MV-4-11 (cell line): ENCODE measurements at regions not wholly inside any gene's neighbourhood (a gene's known extent, or its start where the extent isn't known, plus 50 kb on each side); places are given as distances from the start of the nearest gene placed in this dataset.

Experiments
- DNase-seq: peaks from one replicate; lab custom pipeline; 2025; lab: John Stamatoyannopoulos, UW

- DNase-seq = no peak
Measured at GRCh38 chr2:204328373-204328772, 216.9 kb upstream of the PARD3B start.

- DNase-seq = no peak
Measured at GRCh38 chr2:204329016-204329415, 216.3 kb upstream of the PARD3B start.

DNA sequence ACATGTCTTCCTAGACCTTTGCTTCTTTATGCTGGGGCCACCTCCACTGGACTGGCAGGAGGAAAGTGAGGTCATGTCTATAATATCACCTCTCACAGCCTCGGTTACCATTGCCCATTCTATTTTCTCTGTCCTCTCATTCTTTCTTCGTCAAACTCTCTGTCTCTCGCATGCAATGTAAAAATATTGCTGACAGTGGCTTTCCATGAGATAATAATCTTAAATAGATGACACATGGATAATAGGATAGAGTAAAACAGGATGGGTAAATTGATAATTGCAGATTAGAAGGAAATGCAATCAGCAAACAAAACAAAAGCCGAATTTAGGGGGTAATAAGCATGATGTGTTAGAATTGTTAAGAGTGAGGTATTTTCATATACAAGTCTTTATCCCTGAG is 215.7 kb upstream of the PARD3B start:
- no peak for DNase-seq

DNA sequence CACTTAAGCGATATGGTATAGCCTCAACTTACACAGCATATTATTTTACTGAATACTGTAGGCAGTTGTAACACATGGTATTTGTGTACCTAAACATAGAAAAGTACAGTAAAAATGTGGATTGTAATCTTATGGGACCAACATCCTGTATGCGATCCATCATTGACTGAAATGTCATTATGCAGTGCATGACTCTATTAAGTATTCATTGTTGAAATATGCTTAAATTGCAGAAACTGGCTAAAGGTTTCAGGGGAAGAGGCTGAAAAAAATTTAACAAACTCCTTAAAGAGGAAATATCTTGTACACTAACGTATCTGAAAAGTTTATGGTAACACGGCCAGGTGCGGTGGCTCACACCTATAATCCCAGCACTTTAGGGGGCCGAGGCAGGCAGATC is 214.1 kb upstream of the PARD3B start:
- no peak for DNase-seq

DNA sequence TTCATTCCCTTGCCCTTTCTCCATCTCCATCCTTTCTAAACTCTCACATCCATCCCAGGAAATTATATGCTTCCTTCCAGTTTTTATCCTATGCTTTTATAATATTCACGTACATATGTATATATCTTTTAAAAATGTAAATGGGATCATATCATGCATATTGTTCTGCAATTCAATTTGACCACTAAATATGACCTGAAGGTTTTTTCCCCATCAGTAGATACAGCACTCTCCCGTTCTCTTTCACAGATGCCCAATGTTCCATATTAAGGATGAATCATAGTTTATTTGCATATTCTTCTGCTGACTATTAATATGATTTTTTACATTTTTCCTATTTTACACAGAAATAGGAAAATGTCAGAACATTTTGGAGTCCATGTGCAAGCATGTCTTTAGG is 213.3 kb upstream of the PARD3B start:
- no peak for DNase-seq

- DNase-seq = no peak
Measured at GRCh38 chr2:204332706-204333105, 212.6 kb upstream of the PARD3B start.

DNA sequence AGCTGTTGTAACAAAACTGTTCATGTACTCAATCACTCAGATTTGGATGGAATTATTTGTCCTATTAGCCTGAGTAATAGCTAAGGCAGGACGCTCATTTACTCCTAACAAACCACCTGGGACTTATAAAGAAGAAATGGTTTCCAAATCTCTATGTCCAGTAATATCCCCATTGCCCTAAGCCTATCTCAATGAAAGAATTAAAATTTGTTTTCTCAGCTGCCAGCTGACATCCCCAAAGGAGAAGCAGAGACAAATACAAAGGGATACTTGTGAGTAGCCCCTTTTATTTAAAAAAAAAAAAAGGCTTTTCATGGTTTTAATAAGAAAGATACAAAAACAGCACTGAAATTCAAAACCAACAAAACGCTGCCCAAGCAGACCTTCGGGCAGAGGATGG is 211.4 kb upstream of the PARD3B start:
- no peak for DNase-seq

DNA sequence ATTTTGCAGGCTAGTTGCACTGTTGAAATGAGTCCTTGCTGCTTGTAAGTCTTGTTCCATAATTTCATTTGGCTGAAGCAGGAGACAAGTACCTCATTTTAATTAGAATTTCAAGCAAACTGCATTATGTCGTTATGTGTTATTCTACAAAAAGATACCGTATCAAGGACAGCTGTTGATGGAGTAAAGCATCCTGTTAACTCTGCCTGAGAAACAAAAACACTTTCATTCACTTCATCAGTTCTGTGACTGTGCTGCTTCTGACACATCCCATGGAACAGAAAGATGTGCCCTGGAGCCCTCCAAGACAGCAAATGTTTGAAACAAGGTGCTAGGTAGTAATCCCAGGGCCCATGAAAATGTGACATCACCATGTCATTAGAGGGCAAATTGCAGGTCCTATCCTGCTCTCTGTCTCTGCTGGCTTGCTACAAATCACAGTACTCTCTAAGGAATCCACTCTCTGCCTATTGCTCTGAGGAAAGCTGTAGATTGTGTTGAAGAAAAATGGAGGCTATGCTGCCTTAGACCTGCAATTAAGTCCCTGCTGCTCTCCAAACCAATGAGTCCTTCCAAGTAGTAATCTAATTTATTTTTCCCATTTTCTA is 209.7 kb upstream of the PARD3B start:
- DNase-seq = no peak

GRCh38 chr2:204336153-204336744 is 209.0 kb upstream of the PARD3B start:
- DNase-seq = no peak

DNA sequence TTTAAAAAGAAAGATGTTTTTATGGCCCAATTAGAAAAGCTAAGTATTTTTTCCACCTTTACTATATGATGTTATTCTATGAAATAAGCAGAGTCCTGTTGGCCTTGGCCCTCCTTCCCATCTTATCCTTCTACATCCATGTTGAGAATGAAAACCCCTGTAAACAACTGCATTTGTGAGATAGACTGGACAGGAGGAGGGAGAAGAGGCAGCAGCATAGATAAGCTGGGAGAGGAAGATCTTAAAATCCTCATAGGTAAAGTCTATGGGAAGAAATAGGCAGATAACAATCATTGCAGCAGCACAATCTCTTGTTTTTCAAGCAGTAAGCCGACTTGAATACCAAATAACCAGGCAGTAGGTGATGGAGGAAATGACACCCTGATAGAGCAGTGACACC is 207.6 kb upstream of the PARD3B start:
- no peak for DNase-seq

DNA sequence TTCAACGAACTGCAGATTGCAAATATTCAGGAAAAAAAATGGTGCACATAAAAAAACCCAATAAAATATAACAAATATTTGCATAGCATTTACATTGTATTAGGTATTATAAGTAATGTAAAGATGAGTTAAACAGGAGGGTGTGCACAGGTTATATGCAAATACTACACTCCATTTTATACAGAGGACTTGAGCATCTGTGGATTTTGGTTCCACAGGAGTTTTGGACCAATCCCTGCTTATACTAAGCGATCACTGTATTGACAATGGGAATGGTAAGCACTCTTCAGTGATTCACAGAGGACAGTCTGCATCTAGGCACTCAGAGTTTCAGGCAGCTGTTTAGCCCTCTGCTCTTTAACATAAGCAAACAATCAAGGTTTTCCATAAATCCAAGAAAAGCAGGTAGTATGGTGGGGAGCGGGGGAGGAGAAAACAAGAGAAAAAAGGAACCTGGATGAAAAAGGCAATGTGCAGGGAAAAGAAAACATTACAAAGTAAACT is 206.0 kb upstream of the PARD3B start:
- DNase-seq = no peak

GRCh38 chr2:204340511-204340910 is 204.8 kb upstream of the PARD3B start:
- DNase-seq = no peak

DNA sequence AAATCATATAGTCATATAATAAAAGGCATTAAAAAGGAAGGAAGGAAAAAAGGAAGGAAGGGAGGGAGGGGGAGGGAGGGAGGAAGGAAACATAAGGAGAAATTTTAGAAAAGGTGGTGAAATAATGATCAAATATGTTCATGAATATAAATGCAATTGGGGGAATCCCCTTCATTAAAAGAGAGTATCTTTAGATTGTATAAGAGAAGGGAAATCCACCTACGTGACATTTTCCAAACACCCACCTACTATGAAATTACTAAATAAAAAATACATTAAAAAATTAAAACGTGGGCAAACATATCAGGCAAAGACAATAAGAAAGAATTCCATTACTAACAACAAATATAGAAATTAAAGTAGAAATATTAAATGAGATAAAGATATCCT is 203.4 kb upstream of the PARD3B start:
- no peak for DNase-seq

DNA sequence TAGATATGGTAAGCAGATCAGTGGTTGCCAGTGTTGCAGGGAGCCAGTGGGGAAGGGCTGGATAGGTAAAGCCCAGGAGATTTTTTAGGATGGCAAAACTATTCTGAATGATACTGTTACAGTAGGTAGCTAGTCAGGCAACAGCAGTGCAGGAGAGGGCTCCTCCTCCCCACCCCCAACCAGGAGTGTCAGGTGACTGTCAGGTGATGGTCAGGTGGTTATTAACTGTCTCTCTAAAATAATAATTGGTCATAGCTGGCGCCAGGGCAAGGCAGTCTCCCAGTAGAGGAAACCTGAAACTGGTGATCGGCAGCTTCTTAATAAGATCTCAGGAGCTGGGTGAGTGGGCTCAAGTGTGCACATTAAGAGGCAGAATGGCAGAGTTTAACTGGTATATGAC is 201.6 kb upstream of the PARD3B start:
- no peak for DNase-seq

DNA sequence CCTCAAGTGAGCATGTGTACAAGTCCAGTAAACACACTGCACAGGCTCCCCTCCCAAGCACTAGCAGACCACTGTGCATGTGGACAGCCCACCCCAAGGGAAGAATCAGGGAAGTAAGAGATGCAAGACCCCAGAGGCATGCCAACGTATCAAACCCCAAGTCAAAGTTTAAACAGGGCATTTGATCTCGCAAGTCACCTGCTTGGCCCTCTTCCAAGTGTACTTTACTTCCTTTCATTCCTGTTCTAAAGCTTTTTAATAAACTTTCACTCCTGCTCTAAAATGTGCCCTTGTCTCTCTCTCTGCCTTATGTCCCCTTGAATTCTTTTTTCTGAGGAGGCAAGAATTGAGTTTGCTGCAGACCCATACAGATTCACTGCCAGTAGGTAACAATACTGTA is 201.2 kb upstream of the PARD3B start:
- no peak for DNase-seq

DNA sequence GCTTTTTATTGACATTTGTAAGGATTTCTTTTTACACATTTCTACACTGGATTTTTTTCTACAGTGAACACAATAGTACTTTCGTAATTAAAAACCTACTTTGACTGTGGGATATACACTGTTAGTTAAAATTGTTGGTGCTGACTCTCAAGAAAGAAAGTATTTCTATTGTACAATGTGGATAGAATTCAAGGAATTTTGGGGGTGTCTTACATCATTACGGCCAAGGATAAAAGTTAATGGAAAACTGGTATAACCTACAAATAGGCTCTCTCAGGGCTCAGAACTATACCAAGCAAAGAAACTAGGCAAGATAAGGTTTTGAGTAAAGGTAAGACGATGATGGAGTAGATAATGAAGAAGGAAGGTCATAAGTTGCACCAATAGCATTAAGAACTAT is 198.4 kb upstream of the PARD3B start:
- DNase-seq = no peak

- DNase-seq = no peak
Measured at GRCh38 chr2:204353823-204354222, 191.5 kb upstream of the PARD3B start.

- DNase-seq = no peak
Measured at GRCh38 chr2:204354442-204354856, 190.8 kb upstream of the PARD3B start.

DNA sequence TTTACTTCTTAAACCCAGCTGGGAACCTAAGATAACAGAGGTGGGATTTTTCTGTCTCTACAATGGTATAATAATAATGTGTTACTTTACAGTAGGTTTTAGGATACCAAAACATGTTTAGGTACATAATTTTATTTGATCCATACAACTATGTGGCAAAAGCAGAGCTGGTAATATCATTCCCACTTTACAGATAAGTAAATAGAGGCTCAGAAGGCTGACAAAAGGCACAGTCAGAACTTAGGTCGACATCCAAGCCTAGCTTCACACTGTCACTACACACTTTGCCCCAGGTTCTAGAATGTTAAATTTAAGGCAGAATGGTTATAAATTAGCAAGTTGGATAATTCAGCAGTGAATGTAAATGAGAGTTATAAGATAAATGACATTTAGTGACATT is 189.6 kb upstream of the PARD3B start:
- DNase-seq = no peak

DNA sequence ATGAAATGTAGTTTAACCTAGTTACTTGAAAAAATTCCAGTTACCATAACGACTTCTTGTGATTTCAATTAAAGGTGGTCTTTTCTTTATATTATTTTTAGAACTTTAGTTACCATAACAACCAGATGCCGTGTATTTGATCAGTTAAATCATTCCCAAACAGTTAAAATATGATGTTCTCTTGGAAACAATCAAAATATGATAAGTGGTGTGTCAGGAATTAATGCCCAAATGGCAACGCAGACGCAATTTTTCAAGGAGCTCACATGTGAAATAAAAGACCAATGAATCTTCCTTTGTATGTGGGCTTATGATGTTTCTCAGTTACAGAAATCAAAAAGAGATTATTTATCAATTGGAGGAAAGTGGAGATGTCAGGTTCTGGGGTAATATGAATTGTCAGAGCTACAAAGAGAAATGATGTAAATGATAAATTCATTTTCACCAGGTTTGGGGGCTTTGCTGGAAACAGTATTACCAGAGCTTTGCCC is 189.1 kb upstream of the PARD3B start:
- no peak for DNase-seq

DNA sequence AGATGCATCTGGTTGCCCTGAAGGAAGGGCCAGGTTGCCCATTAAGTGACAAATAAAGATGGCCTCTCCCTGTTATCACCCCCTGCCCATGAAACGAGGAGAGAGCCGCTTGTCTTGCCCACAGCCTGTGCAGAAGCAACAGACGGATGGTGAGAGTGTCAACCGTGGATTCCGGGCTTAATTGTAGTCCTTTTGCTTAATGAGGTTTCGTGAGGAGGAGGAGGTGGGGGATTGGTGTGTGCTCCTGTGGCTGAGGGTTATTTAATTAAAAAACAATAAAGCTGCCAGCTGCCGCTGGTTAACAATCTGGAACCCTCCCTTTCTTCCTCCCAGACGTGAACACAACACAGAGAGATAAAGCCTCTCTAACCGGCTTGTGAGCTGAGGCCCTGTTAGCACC is 188.0 kb upstream of the PARD3B start:
- DNase-seq = no peak

DNA sequence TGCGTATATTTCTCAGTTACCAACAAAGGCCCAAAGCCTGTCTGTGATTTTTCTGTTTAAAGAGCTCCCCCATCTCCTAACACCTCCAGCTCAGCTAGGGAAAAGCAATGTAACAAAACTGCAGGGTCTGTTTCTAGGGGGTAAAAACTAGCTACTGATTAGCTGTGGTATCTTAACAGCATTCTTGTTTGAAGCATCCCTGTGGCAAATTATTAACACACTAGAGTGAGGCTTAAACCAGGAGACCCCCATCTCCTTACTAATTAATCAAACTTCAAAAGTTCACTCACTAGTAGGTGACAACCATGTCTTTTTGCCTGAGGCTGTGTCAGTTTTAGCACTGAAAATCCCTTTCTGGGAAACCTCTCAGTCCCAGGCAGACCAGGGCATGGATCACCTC is 186.2 kb upstream of the PARD3B start:
- no peak for DNase-seq

GRCh38 chr2:204360218-204361007 is 184.9 kb upstream of the PARD3B start:
- DNase-seq = peak; percentile 10
